IPS-20b (cell line): ENCODE measurements at regions not wholly inside any gene's neighbourhood (a gene's known extent, or its start where the extent isn't known, plus 50 kb on each side); places are given as distances from the start of the nearest gene placed in this dataset.

Experiments used
- H3K27ac ChIP-seq: one replicate; pipeline ENCODE4 v1.5.1; 2013; ENCODE audit warnings: low read length
- H3K27me3 ChIP-seq: 2 replicates; pipeline ENCODE4 v1.6.1; 2013; ENCODE audit warnings: mild to moderate bottlenecking, low read length, inconsistent platforms; ENCODE audit not compliant: insufficient read depth
- H3K36me3 ChIP-seq: 2 replicates; pipeline ENCODE4 v1.6.1; 2013; ENCODE audit warnings: low read depth, mild to moderate bottlenecking, inconsistent platforms, low read length, moderate library complexity; ENCODE audit not compliant: insufficient read depth
- H3K4me1 ChIP-seq: 2 replicates; pipeline ENCODE4 v1.6.1; 2013; ENCODE audit warnings: mild to moderate bottlenecking, control low read depth, inconsistent platforms, low read length, moderate library complexity; ENCODE audit not compliant: insufficient read depth
- H3K4me3 ChIP-seq: 2 replicates; pipeline ENCODE4 v1.5.1; 2013; ENCODE audit warnings: mild to moderate bottlenecking, low read length, inconsistent platforms
- H3K9ac ChIP-seq: 2 replicates; pipeline ENCODE4 v1.6.1; 2013; ENCODE audit warnings: low read depth, mild to moderate bottlenecking, inconsistent platforms, low read length, moderate library complexity
- H3K9me3 ChIP-seq: 2 replicates; pipeline ENCODE4 v1.6.1; 2013; ENCODE audit warnings: mild to moderate bottlenecking, low read depth, low read length, inconsistent platforms; ENCODE audit not compliant: insufficient read depth

DNA sequence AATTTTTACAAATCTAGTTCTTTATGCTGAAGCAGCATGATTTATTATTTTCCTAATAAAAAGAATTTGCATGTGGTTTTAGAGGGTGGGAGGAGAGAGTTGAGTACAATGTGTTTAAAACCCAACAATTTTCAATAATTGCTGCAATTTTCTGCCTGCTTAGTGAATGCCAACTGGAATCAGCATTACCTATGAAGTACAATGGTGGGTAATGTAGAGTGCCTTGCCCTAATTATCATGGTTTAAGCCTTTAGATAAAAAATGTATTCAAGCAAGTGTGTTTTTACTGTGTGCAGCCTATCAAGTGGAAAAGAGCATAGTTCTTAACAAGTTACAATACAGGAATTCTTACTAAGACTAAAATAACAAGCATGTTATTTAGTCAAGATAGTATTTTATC, 77.9 kb upstream of the ANKRD50 start:
- no peak overlapping the region for H3K9ac ChIP-seq
- H3K4me1 ChIP-seq: no peaks in the 10 kb centered on the region
- no peaks in the 10 kb centered on the region for H3K36me3 ChIP-seq
- no peaks in the 10 kb centered on the region for H3K27me3 ChIP-seq
- H3K9me3 ChIP-seq: no peaks in the 10 kb centered on the region
- H3K4me3 ChIP-seq: no peak overlapping the region
- H3K27ac ChIP-seq: no peak overlapping the region

DNA sequence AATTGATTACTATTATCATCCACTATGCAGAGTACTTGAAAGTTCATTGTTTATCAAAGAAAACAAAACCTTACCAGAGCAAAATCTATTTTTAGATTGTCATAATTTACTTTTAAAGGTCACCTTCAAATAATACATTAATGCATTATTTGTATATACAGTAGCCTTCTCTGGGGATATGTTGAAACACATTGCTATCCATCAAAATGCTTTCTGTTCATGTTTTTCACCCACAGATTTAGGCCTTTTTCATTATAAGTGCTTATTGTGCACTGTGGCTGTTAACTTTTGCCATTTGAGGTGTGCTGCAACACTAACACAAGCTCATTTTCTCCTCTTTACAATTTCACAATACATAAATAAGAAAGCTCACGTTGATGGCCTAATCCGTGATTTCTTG, 74.1 kb upstream of the ANKRD50 start:
- Histone ChIP-seq H3K4me3 (no peak overlapping the region), H3K9me3 (no peaks in the 10 kb centered on the region), H3K36me3 (no peaks in the 10 kb centered on the region), H3K27me3 (no peaks in the 10 kb centered on the region), H3K27ac (no peak overlapping the region), H3K9ac (no peak overlapping the region), H3K4me1 (no peaks in the 10 kb centered on the region)

DNA sequence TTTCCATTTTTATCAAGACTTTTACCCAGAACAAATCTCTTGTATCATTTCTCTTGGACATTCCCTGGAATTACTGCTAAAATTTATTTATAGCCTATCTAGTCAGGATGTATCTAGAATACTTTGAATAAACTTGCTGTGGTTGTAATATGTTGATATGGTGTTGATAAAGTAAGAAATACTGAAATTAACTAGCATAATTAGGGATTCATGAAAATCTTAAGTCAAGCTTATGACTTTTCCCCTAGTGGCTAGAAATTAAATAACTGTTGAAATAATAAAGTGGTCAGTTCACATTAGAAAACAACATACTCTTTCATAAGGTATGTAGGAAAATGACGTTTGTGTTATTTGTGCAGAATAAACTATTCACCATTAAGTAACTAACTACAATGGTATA, 73.1 kb upstream of the ANKRD50 start:
- Histone ChIP-seq H3K36me3 (no peaks in the 10 kb centered on the region), H3K4me3 (no peak overlapping the region), H3K9me3 (peaks cover 4% of the 10 kb centered on the region; the same call in 1 of the 2 replicates), H3K9ac (no peak overlapping the region), H3K27me3 (no peaks in the 10 kb centered on the region), H3K4me1 (no peaks in the 10 kb centered on the region), H3K27ac (no peak overlapping the region)

DNA sequence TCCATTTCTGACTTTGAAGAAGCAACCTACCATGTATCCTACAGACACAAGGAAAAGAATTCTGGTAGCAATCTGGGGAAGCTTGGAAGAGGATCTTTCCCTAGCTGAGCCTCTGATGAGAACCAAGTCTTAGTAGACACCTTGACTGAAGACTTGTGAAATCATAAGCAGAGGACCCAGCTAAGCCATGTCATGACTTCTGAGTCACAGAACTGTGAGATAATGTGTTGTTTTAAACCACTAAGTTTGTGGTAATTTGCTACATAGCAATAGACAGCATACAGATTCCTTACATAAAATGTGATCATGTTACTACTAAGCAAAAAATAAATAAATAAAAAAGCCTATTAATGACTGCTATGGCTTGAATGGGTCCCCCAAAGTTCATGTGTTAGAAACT, 71.3 kb upstream of the ANKRD50 start:
- Histone ChIP-seq H3K9me3 (peaks cover 4% of the 10 kb centered on the region; the same call in 1 of the 2 replicates), H3K9ac (no peak overlapping the region), H3K36me3 (no peaks in the 10 kb centered on the region), H3K4me1 (no peaks in the 10 kb centered on the region), H3K27me3 (no peaks in the 10 kb centered on the region), H3K4me3 (no peak overlapping the region), H3K27ac (no peak overlapping the region)

DNA sequence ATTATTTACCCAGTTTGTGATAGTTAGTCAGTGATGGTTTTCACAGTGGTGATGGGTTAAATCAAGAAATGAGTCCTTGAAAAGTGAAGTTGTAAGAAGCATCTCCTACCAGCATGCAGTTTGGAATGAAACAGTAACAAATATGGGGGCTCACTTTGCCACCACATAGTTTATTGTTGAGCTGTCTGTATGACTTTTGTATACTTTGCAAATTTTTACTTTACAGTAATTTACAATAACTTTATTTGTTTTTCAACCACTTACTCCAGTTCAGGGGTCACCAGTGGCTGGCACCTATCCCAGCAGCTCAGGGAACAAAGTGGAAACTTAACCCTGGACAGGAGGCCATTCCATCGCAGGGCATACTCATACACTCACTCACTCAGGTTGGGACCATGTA, 64.5 kb upstream of the ANKRD50 start:
- no peak overlapping the region for H3K9ac ChIP-seq
- H3K9me3 ChIP-seq: peaks cover 4% of the 10 kb centered on the region; the same call in 1 of the 2 replicates
- no peaks in the 10 kb centered on the region for H3K36me3 ChIP-seq

DNA sequence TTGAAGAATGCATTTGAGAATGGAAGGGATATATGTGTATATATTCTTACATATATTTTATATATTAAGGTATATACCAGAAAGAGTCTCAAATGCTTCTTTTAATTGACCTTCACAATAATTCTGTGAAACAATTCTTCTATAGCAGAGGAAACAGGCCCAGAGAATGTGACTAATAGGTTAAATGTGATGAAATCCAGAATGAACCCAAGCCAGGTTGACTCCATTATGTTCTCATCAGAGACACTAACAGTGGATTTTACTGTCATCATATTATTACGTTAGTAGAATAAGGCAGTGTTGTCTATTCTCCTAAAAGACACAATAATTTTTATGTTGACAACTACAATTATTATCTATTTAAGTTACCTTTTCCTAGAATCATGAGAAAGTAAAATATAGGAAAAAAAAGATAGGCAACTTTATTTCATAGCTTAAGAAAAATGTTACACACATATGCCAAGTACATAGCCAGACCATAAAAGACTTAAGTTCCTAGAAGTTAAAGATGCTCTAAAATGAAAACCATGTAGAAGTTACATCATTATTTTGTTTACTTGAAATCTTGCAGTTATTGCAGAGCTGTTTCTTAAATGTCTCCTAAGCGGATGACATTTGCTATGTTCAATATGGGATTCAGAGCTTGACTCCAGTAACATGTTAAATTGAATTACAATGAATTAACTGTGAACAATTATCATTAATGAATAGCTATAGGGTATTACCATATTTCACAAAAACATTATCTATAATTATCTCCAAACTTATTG, 56.2 kb upstream of the ANKRD50 start:
- Histone ChIP-seq H3K27ac (no peak overlapping the region), H3K4me1 (no peaks in the 10 kb centered on the region), H3K9ac (no peak overlapping the region), H3K9me3 (no peaks in the 10 kb centered on the region), H3K36me3 (no peaks in the 10 kb centered on the region), H3K4me3 (no peak overlapping the region), H3K27me3 (no peaks in the 10 kb centered on the region)

More for the DNA sequence above, 64.5 kb upstream of the ANKRD50 start:
- Histone ChIP-seq H3K4me3 (no peak overlapping the region), H3K27me3 (no peaks in the 10 kb centered on the region), H3K4me1 (no peaks in the 10 kb centered on the region), H3K27ac (no peak overlapping the region)

DNA sequence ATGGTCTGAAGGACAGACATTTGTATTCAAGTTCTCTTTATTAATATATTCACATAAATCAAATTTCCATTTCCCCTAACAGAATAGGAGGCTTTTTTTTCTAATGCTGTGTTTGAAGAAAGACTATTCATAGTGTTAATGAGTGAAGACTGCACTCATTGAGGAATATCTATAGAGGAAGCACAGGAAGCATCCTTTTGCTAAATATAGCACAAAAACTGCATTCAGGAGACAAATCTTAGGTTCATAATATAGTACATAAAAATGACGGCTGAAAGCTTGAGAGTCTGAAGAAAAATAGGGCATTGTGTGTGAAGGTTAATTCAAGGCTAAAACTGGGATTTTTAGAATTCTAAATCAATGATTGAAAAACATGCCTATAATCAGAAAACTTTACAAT, 50.4 kb upstream of the ANKRD50 start:
- no peak overlapping the region for H3K9ac ChIP-seq
- H3K9me3 ChIP-seq: no peaks in the 10 kb centered on the region
- H3K4me1 ChIP-seq: no peaks in the 10 kb centered on the region
- H3K27ac ChIP-seq: no peak overlapping the region
- no peak overlapping the region for H3K4me3 ChIP-seq
- H3K36me3 ChIP-seq: no peaks in the 10 kb centered on the region
- no peaks in the 10 kb centered on the region for H3K27me3 ChIP-seq
